ENCODE measurements at regions not wholly inside any gene's neighbourhood (a gene's known extent, or its start where the extent isn't known, plus 50 kb on each side); places are given as distances from the start of the nearest gene placed in this dataset.

DNA sequence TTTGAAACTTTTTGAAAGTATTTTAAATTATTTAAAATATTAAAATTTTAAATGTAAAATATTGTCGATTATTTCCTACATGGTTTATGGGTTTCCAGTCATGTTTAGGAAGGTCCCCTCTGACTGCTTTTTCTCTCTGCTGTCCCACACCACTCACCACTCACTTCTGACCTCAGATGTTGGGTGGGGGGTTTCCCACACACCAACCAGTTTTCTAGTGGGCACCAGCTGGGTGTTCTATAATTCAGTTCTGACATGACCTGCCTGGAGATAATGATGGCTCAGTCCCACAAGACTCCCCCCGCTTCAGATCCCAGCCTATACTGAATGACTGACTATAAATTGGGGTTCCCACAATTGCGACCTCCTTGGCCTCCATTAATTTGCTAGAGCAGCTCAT is 310.4 kb downstream of the GADD45G start:
- Histone ChIP-seq H3K4me1 (ENCODE audit: control insufficient read depth in 1 of 2, insufficient read depth in 2 of 2, low read length in 2 of 2) (no peaks in the 10 kb centered on the region), H3K9me3 (replicated peaks in 1 of 2; ENCODE audit: control insufficient read depth in 1 of 2, insufficient read depth in 1 of 2, low read length in 2 of 2) (no peaks in the 10 kb centered on the region), H3K4me3 (replicated peaks in 1 of 3; ENCODE audit: low read depth in 2 of 3, low read length in 3 of 3) (no peak overlapping the region), H3K27me3 (ENCODE audit: control insufficient read depth in 2 of 2, insufficient read depth in 2 of 2, low read length in 2 of 2) (no peaks in the 10 kb centered on the region), H2AFZ (ENCODE audit: insufficient read depth, low read depth, low read length, poor library complexity, severe bottlenecking) (no peak overlapping the region), H3K9ac (ENCODE audit: insufficient read depth, low read length, poor library complexity, severe bottlenecking) (no peak overlapping the region), H3K79me2 (ENCODE audit: insufficient read depth, low read length) (no peaks in the 10 kb centered on the region), H4K20me1 (ENCODE audit: insufficient read depth, low read length) (no peaks in the 10 kb centered on the region), H3K36me3 (replicated peaks in 1 of 2; ENCODE audit: control insufficient read depth in 1 of 2, insufficient read depth in 2 of 2, low read length in 2 of 2) (no peaks in the 10 kb centered on the region), H3K27ac (ENCODE audit: low read depth in 1 of 2, low read length in 2 of 2) (no peak overlapping the region), H3K4me2 (replicated peaks; ENCODE audit: extremely low read depth, low read length, poor library complexity, severe bottlenecking) (no peak overlapping the region)
- no peaks in the 10 kb centered on the region for H3K36me3 Mint-ChIP-seq
- H3K27me3 Mint-ChIP-seq (ENCODE audit: low read depth in 3 of 3): peaks cover 8 to 9% (median 9%) of the 10 kb centered on the region in 3 donors
- H3K4me1 Mint-ChIP-seq: peaks cover 5% of the 10 kb centered on the region
- no peaks in the 10 kb centered on the region for H3K9me3 Mint-ChIP-seq
- H3K27ac Mint-ChIP-seq: no peak overlapping the region
- intact Hi-C loops (cut with micrococcal nuclease): no loop called here
- TF ChIP-seq, protein P1, sequence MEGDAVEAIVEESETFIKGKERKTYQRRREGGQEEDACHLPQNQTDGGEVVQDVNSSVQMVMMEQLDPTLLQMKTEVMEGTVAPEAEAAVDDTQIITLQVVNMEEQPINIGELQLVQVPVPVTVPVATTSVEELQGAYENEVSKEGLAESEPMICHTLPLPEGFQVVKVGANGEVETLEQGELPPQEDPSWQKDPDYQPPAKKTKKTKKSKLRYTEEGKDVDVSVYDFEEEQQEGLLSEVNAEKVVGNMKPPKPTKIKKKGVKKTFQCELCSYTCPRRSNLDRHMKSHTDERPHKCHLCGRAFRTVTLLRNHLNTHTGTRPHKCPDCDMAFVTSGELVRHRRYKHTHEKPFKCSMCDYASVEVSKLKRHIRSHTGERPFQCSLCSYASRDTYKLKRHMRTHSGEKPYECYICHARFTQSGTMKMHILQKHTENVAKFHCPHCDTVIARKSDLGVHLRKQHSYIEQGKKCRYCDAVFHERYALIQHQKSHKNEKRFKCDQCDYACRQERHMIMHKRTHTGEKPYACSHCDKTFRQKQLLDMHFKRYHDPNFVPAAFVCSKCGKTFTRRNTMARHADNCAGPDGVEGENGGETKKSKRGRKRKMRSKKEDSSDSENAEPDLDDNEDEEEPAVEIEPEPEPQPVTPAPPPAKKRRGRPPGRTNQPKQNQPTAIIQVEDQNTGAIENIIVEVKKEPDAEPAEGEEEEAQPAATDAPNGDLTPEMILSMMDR (IDR thresholded peaks at IDR 0.05): no peak
- no peak overlapping the region for H3K4me3 Mint-ChIP-seq
- no peak for DNase-seq
- WGBS (ENCODE audit: insufficient coverage): 100% methylated on average over 1 of the region's 3 CpGs

DNA sequence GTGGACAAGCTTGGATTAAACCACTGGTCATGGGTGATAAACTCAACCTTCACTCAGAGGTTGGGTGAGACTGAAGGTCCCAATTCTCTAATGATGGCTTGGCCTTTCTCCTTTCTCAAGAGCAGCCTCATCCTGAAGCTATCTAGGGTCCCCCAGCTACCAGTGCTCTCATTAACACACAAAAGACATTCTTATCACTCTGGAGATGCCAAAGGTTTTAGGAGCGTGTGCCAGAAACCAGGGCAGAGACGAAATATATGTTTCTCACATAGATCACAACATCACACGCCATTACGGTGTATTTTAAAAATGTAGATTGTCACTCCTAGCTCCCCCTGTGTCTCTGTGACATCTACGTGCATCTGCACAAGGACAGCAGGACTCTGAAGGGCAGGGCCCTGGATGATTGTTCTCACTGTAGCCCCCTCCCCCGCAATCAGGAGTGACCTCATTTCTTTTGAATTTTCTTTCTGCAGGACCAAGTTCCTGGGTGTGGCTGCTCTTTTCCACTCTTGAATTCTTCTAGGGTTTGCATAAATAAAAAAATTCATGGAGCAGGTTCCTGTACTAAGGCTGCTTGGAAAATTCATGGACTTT is 311.3 kb downstream of the GADD45G start:
- Histone ChIP-seq H4K20me1 (ENCODE audit: insufficient read depth, low read length) (no peaks in the 10 kb centered on the region), H3K9ac (ENCODE audit: insufficient read depth, low read length, poor library complexity, severe bottlenecking) (no peak overlapping the region), H3K79me2 (ENCODE audit: insufficient read depth, low read length) (no peaks in the 10 kb centered on the region), H2AFZ (ENCODE audit: insufficient read depth, low read depth, low read length, poor library complexity, severe bottlenecking) (no peak overlapping the region), H3K4me1 (ENCODE audit: control insufficient read depth in 1 of 2, insufficient read depth in 2 of 2, low read length in 2 of 2) (no peaks in the 10 kb centered on the region), H3K4me3 (replicated peaks in 1 of 3; ENCODE audit: low read depth in 2 of 3, low read length in 3 of 3) (no peak overlapping the region), H3K27ac (ENCODE audit: low read depth in 1 of 2, low read length in 2 of 2) (no peak overlapping the region), H3K9me3 (replicated peaks in 1 of 2; ENCODE audit: control insufficient read depth in 1 of 2, insufficient read depth in 1 of 2, low read length in 2 of 2) (no peaks in the 10 kb centered on the region), H3K27me3 (ENCODE audit: control insufficient read depth in 2 of 2, insufficient read depth in 2 of 2, low read length in 2 of 2) (no peaks in the 10 kb centered on the region), H3K36me3 (replicated peaks in 1 of 2; ENCODE audit: control insufficient read depth in 1 of 2, insufficient read depth in 2 of 2, low read length in 2 of 2) (no peaks in the 10 kb centered on the region), H3K4me2 (replicated peaks; ENCODE audit: extremely low read depth, low read length, poor library complexity, severe bottlenecking) (no peak overlapping the region)
- Mint-ChIP-seq H3K27ac (no peak overlapping the region), H3K4me3 (no peak overlapping the region), H3K4me1 (peaks cover 5% of the 10 kb centered on the region), H3K9me3 (no peaks in the 10 kb centered on the region), H3K27me3 (ENCODE audit: low read depth in 3 of 3) (peaks cover 8 to 11% (median 9%) of the 10 kb centered on the region in 3 donors), H3K36me3 (no peaks in the 10 kb centered on the region)
- intact Hi-C loops (cut with micrococcal nuclease): no loop called here
- 91% methylated on average over 5 of the region's 6 CpGs for WGBS (ENCODE audit: insufficient coverage)
- TF ChIP-seq, protein P1 (IDR thresholded peaks at IDR 0.05): no peak
- no peak for DNase-seq
